Prostate gland (tissue), 2 donors: ENCODE measurements at regions not wholly inside any gene's neighbourhood (a gene's known extent, or its start where the extent isn't known, plus 50 kb on each side); places are given as distances from the start of the nearest gene placed in this dataset.

Source experiments
- POLR2A ChIP-seq: fragments of 450-650 bp; IDR thresholded peaks from one replicate; pipeline ENCODE4 v1.6.1; 2016; ENCODE audit warnings: antibody characterized with exemption, mild to moderate bottlenecking
- POLR2AphosphoS5 ChIP-seq: sonication (generic); formaldehyde crosslinking; IDR thresholded peaks from one replicate; pipeline ENCODE4 v1.6.1; 2017; ENCODE audit warnings: antibody characterized with exemption
- TF ChIP-seq, protein P1 (sequence below), 4 experiments: fragments of 200-600 bp in 2 of 4; fragments of 450-650 bp in 2 of 4; sonication (generic) in 2 of 4; IDR thresholded peaks; 1 replicate in 3 of 4; 2 replicates in 1 of 4; pipeline ENCODE4 v1.5.1; 2016 to 2019; ENCODE audit warnings: antibody characterized with exemption in 4 of 4, mild to moderate bottlenecking in 2 of 4, moderate library complexity in 2 of 4

DNA sequence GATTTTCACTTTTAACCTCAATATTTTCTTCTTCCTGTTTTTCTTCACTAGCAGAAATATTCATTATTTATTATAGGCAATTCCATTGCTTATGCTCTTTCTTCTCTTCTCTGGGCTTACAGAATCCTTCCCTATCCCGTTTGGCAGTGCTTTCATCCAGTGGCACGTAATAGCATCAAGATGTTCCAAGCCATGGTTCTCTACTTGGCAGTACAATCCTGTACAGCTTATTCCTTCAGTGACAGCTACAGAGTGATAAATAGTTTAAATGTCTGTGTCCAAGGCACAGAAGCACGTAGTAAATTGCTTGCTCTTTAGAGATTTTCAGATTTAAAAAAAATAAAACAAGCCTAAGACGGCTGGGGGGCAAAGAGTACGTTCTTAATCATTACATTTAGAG, 1964.3 kb downstream of the SUCLG1 start:
- TF ChIP-seq POLR2A (no peak), POLR2AphosphoS5 (peak; percentile 19)
- TF ChIP-seq, protein P1, sequence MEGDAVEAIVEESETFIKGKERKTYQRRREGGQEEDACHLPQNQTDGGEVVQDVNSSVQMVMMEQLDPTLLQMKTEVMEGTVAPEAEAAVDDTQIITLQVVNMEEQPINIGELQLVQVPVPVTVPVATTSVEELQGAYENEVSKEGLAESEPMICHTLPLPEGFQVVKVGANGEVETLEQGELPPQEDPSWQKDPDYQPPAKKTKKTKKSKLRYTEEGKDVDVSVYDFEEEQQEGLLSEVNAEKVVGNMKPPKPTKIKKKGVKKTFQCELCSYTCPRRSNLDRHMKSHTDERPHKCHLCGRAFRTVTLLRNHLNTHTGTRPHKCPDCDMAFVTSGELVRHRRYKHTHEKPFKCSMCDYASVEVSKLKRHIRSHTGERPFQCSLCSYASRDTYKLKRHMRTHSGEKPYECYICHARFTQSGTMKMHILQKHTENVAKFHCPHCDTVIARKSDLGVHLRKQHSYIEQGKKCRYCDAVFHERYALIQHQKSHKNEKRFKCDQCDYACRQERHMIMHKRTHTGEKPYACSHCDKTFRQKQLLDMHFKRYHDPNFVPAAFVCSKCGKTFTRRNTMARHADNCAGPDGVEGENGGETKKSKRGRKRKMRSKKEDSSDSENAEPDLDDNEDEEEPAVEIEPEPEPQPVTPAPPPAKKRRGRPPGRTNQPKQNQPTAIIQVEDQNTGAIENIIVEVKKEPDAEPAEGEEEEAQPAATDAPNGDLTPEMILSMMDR (IDR thresholded peaks at IDR 0.05): no peak
